ENCODE measurements at regions not wholly inside any gene's neighbourhood (a gene's known extent, or its start where the extent isn't known, plus 50 kb on each side); places are given as distances from the start of the nearest gene placed in this dataset.

DNA sequence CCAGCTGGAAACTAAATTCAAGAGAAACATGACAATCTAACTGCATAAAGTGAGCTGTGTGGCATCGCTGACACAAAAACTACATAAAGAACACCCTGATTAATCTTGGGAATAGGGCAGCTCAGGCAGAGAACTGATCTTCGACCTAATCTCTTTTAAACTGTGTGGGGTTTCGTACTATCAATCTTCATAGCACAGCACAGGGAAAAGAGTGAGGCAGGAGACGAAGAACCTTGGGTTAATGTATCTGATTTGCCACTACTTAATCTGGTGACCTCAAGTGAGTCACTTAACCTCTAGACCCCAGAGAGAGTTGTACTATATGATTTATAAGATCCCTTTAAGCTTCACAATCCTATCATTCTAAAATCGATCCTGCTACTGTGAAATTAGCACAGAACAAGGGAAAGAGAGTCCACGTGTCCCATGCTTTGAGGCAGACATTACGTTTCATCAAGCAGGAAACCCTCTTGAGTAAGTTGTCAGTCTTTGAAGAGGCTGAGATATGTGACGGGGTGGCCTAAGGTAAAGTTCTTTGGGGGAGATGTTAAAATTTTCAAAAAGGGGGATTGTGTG, 519.7 kb downstream of the SOCS6 start:
- no peak for TF ChIP-seq ZNF274 (IDR thresholded peaks at IDR 0.05; ENCODE audit: low read depth, low read length)
- no peak for TF ChIP-seq YY1 (IDR thresholded peaks at IDR 0.05; ENCODE audit: insufficient read depth, insufficient read length)
